Astrocyte (in vitro differentiated cells and primary cell): ENCODE measurements at regions not wholly inside any gene's neighbourhood (a gene's known extent, or its start where the extent isn't known, plus 50 kb on each side); places are given as distances from the start of the nearest gene placed in this dataset.

Source experiments
- CTCF ChIP-seq: IDR thresholded peaks from 2 replicates; pipeline ENCODE4 v1.5.1; 2011; ENCODE audit warnings: low read depth, mild to moderate bottlenecking, inconsistent platforms, low read length, moderate library complexity; ENCODE audit not compliant: insufficient read depth
- EZH2 ChIP-seq: IDR thresholded peaks from 2 replicates; pipeline ENCODE4 v1.6.1; 2012; ENCODE audit warnings: mild to moderate bottlenecking, low read length, inconsistent platforms; ENCODE audit not compliant: insufficient read depth

DNA sequence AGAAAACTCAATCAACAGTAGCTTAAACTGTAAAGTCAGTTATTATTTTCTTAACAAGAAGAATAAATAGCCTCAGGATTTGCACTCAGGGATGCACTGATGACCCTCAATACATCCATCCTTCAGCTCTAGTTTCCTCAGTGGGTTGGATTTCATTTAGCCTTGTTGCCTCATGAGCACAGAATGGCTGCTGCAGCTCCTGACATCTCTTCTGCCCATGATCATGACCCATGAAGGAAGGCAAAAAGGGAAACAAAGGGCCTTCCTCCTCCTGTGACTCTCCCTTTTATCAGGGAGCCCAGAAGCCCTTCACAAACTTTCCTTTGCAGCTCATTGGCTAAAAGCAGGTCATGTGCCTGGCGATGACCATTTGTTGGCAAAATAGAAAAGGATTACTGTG lies 51.2 kb upstream of the KCNG1 start:
- TF ChIP-seq CTCF (no peak), EZH2 (no peak)
